Heart right ventricle (tissue), 16 donors: ENCODE measurements at regions not wholly inside any gene's neighbourhood (a gene's known extent, or its start where the extent isn't known, plus 50 kb on each side); places are given as distances from the start of the nearest gene placed in this dataset.

Experiments
- ATAC-seq, 8 donors: fragments of 200-7000 bp; cut with Tn5 transposase; one replicate each; pipeline ENCODE4 v1.9.1; 2020; ENCODE audit warnings: mild to moderate bottlenecking in 8 of 8, moderate library complexity in 8 of 8, moderate number of reproducible peaks in 1 of 8
- DNase-seq, 2 donors: peaks; one replicate each; pipeline ENCODE4 v3.0.0-alpha.2; 2020
- H3K27ac ChIP-seq, 10 donors: fragments of 200-600 bp; sonication (generic) in 2 of 10; one replicate each; pipeline versions ENCODE4 v1.5.0 to v1.8.0; 2020 to 2022; ENCODE audit warnings: mild to moderate bottlenecking in 3 of 10
- H3K27me3 ChIP-seq, 7 donors: fragments of 200-600 bp; one replicate each; pipeline ENCODE4 v1.8.0; 2021 to 2022; ENCODE audit warnings: mild to moderate bottlenecking in 2 of 7
- H3K36me3 ChIP-seq, 9 donors: fragments of 200-600 bp; sonication (generic) in 1 of 9; one replicate each; pipeline versions ENCODE4 v1.5.0 to v1.8.0; 2020 to 2022; ENCODE audit warnings: mild to moderate bottlenecking in 2 of 9
- H3K4me1 ChIP-seq, 9 donors: fragments of 200-600 bp; sonication (generic) in 1 of 9; one replicate each; pipeline versions ENCODE4 v1.5.0 to v1.8.0; 2020 to 2022; ENCODE audit warnings: mild to moderate bottlenecking in 4 of 9
- H3K4me3 ChIP-seq, 10 donors: fragments of 200-600 bp; sonication (generic) in 2 of 10; one replicate each; pipeline versions ENCODE4 v1.5.0 to v1.8.0; 2020 to 2022; ENCODE audit warnings: mild to moderate bottlenecking in 7 of 10, moderate library complexity in 2 of 10
- H3K9me3 ChIP-seq, 11 donors: fragments of 200-600 bp in 10 of 11; sonication (generic) in 2 of 11; one replicate each; pipeline versions ENCODE4 v1.5.0 to v1.8.0; 2013 to 2022; ENCODE audit warnings: mild to moderate bottlenecking in 2 of 11, control low read depth in 1 of 11, moderate library complexity in 1 of 11
- CTCF ChIP-seq, 9 donors: fragments of 200-600 bp; sonication (generic) in 2 of 9; IDR thresholded peaks; one replicate each; pipeline versions ENCODE4 v1.5.0 to v1.8.0; 2021 to 2022; ENCODE audit warnings: antibody characterized with exemption in 9 of 9, mild to moderate bottlenecking in 5 of 9, moderate library complexity in 1 of 9
- WGBS, 2 donors: extraction: QIAGEN DNeasy Blood & Tissue Kit; methylation state at CpG; one replicate each; pipeline ENCODE4 v1.1.7; 2013; ENCODE audit warnings: inconsistent platforms in 1 of 2; 5-methylcytosine and 5-hydroxymethylcytosine counted together
- intact Hi-C, 10 donors: fragments of 100-400 bp; cut with DNase I; formaldehyde crosslinking; loops; one replicate each; pipeline versions ENCODE4 v1.11.1 to v1.14.2; 2022
- donor health status: Arrhythmogenic right ventricular cardiomyopathy.
- donor health status: ischemic (EF 13 %, LVEDD 7.1; RV severe dilation, severe dysfunction).
- donor health status: healthy with polysubstance abuse.
- donor health status: DM: no; HTN: yes; CAD: no.
- donor health status: DM: no; HTN: no; CAD: no.
- donor health status: ischemic (EF 25% LVEDD 6.9; RV normal size, moderate dysfunction).
- donor health status: ischemic (EF 25% LVEDD 5.7; RV mildly dilated, moderate dysfunction).
- donor health status: healthy.
- donor health status: DM: yes; HTN: yes; CAD: no.
- donor health status: Ischemic cardiomyopathy.
- donor health status: ischemic (EF 35%, LVEDD 5.7; RV mildly dilated, moderate dysfunction).
- donor health status: nonischemic (EF 11% LVEDD 7.7; RV severe dilation, severe dysfunction).
- donor health status: DM: yes; HTN: yes; CAD: no.
- donor health status: PGD.
- donor health status: ischemic (EF 29% LVEDD 5.4; RV normal size, mild dysfunction).
- donor health status: nonischemic (EF 23%, LVEDD 6.1; RV moderate dilation, normal function).

DNA sequence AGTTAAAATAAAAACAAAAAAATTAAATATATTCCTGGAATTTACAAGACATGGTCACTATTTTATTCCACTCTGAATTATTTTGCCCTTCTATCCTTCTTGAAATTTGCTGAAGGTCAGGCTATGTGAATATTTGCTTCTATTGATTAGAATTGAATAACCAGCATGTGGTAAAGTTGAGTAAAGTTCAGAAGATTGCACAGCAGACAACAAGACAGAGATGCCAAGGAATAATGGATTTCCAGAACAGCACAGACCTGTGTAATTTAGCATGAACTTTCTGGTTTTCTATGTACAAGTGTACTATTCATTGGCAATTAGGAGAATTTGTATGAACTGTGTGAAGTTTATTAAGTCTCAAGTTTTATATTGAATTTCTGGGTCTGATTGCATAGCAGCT, 352.4 kb downstream of the TBC1D32 start:
- DNase-seq (no peak), ATAC-seq (no peak)
- Histone ChIP-seq H3K36me3 (no peaks in the 10 kb centered on the region), H3K27ac (no peak overlapping the region), H3K9me3 (no peaks in the 10 kb centered on the region), H3K4me1 (no peaks in the 10 kb centered on the region), H3K27me3 (no peaks in the 10 kb centered on the region), H3K4me3 (no peak overlapping the region)
- TF ChIP-seq CTCF (IDR thresholded peaks at IDR 0.05), result no peak
- intact Hi-C loops, result no loop called here

GRCh38 chr6:120966321-120966720, 368.0 kb downstream of the TBC1D32 start:
- no peak for TF ChIP-seq CTCF (IDR thresholded peaks at IDR 0.05)
- H3K9me3 ChIP-seq, result peaks cover 0 to 15% (median 3%) of the 10 kb centered on the region in 11 donors
- no peaks in the 10 kb centered on the region for H3K27me3 ChIP-seq
- H3K27ac ChIP-seq, result no peak overlapping the region
- DNase-seq, result no peak
- intact Hi-C loops, result no loop called here
- H3K4me3 ChIP-seq, result no peak overlapping the region
- no peak for ATAC-seq
- H3K36me3 ChIP-seq, result no peaks in the 10 kb centered on the region
- no peaks in the 10 kb centered on the region for H3K4me1 ChIP-seq

GRCh38 chr6:120965814-120966213, 368.5 kb downstream of the TBC1D32 start:
- H3K36me3 ChIP-seq, result no peaks in the 10 kb centered on the region
- DNase-seq (no peak), ATAC-seq (no peak)
- intact Hi-C loops, result no loop called here
- no peak overlapping the region for H3K27ac ChIP-seq
- no peaks in the 10 kb centered on the region for H3K27me3 ChIP-seq
- WGBS, 2 donors, result 70 to 84% methylated on average over 3 of the region's 3 CpGs
- H3K4me1 ChIP-seq, result no peaks in the 10 kb centered on the region
- H3K4me3 ChIP-seq, result no peak overlapping the region
- peaks cover 0 to 15% (median 3%) of the 10 kb centered on the region in 11 donors for H3K9me3 ChIP-seq
- no peak for TF ChIP-seq CTCF (IDR thresholded peaks at IDR 0.05)

DNA sequence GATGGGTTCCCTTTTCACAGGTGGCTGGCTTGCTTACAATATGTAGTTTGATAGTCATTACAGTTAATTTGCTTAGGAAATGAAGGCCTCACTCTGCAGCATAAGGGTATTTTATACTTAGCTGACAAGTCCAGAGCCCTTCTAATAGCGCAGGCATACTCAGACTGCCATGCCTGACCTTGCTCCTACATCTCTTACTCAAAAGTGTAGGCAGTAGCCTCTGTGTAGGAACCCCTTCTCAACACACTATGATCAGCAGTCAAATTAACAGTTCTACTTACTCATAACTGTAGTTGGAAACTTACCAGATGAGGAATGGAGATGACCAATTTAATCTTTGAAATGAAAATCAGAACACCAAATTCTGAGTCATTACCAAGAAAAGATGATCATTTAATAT, 373.5 kb downstream of the TBC1D32 start:
- H3K9me3 ChIP-seq, result no peaks in the 10 kb centered on the region
- intact Hi-C loops, result no loop called here

More for the DNA sequence above, 373.5 kb downstream of the TBC1D32 start:
- no peaks in the 10 kb centered on the region for H3K36me3 ChIP-seq
- H3K27ac ChIP-seq, result no peak overlapping the region
- DNase-seq (no peak), ATAC-seq (no peak)
- H3K4me1 ChIP-seq, result no peaks in the 10 kb centered on the region
- WGBS, 2 donors, result 88 to 92% methylated on average over 1 of the region's 1 CpG
- H3K4me3 ChIP-seq, result no peak overlapping the region
- H3K27me3 ChIP-seq, result no peaks in the 10 kb centered on the region
- TF ChIP-seq CTCF (IDR thresholded peaks at IDR 0.05), result no peak
